ENCODE measurements at regions not wholly inside any gene's neighbourhood (a gene's known extent, or its start where the extent isn't known, plus 50 kb on each side); places are given as distances from the start of the nearest gene placed in this dataset.

- TF ChIP-seq CTCF (conservative IDR thresholded peaks at IDR 0.05; ENCODE audit: low read length) (peak; percentile 38; the same call in 1 of the 2 replicates), EZH2phosphoT487 (IDR thresholded peaks at IDR 0.05; ENCODE audit: borderline replicate concordance, low read depth, low read length) (no peak)
These were observed 571.3 kb downstream of the GLRX3 start for GRCh38 chr10:130707389-130707979.
